Activated T-cell treated with anti-CD3 and anti-CD28 coated beads, Interleukin-2, amount 50 U/mL, for 72 hours (primary cell): ENCODE measurements at regions not wholly inside any gene's neighbourhood (a gene's known extent, or its start where the extent isn't known, plus 50 kb on each side); places are given as distances from the start of the nearest gene placed in this dataset.
"Not testable (repeated sequence)": the region's sequence is repeated elsewhere in the genome, so short reads cannot be mapped to it uniquely, and the experiment has no call there.

ENCODE experiments used
- ATAC-seq, 2 donors: fragments of 150-1000 bp; cut with Tn5 transposase; replicated peaks in 1 of 2; 2 replicates each; pipeline ENCODE4 v1.10.0; 2021; ENCODE audit warnings: moderate library complexity in 2 of 2, mild to moderate bottlenecking in 1 of 2
- DNase-seq, 2 donors: peaks; one replicate each; pipeline ENCODE4 v3.0.0; 2021 to 2022; ENCODE audit warnings: mixed read lengths in 1 of 2
- H3K27ac Mint-ChIP-seq: one replicate; pipeline ENCODE4 v1.8.0; 2022; ENCODE audit warnings: mild to moderate bottlenecking, moderate library complexity, mixed read lengths
- H3K27me3 Mint-ChIP-seq: one replicate; pipeline ENCODE4 v1.8.0; 2022; ENCODE audit warnings: low read depth, mixed read lengths
- H3K36me3 Mint-ChIP-seq, 2 donors: one replicate each; pipeline ENCODE4 v1.8.0; 2022; ENCODE audit warnings: mixed read lengths in 2 of 2, mild to moderate bottlenecking in 1 of 2; ENCODE audit not compliant: insufficient read depth in 2 of 2
- H3K4me1 Mint-ChIP-seq: one replicate; pipeline ENCODE4 v1.8.0; 2022; ENCODE audit warnings: low read depth, mixed read lengths
- H3K4me3 Mint-ChIP-seq, 2 donors: one replicate each; pipeline ENCODE4 v1.8.0; 2022; ENCODE audit warnings: mild to moderate bottlenecking in 2 of 2, mixed read lengths in 2 of 2, moderate library complexity in 2 of 2
- H3K9me3 Mint-ChIP-seq, 2 donors: one replicate each; pipeline ENCODE4 v1.8.0; 2022; ENCODE audit warnings: mixed read lengths in 2 of 2

DNA sequence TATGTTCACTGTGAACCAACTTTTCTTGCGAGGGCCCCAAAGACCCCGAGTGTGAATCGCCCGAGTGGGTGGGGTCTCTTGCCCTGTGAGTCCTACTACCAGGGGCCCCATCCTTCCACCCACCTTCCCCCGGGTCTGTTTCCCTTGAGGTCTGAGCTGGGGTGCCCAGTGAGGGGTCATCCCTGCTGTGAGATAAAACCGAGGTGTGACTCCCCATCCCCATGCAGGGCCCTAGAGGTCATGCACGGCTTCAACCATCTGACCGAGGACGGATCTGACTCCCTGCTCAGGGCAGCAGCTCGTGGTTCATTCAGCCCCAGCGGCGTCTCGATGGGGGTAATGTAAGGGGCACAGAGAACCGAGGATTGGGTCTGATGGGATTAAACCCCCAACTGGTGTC, 103.1 kb upstream of the SULF2 start:
- H3K27ac Mint-ChIP-seq, result no peak overlapping the region
- H3K27me3 Mint-ChIP-seq, result no peaks in the 10 kb centered on the region
- H3K9me3 Mint-ChIP-seq, result no peaks in the 10 kb centered on the region
- no peak overlapping the region for H3K4me3 Mint-ChIP-seq
- H3K36me3 Mint-ChIP-seq, result no peaks in the 10 kb centered on the region
- no peak for ATAC-seq
- no peak for DNase-seq
- H3K4me1 Mint-ChIP-seq, result no peaks in the 10 kb centered on the region

DNA sequence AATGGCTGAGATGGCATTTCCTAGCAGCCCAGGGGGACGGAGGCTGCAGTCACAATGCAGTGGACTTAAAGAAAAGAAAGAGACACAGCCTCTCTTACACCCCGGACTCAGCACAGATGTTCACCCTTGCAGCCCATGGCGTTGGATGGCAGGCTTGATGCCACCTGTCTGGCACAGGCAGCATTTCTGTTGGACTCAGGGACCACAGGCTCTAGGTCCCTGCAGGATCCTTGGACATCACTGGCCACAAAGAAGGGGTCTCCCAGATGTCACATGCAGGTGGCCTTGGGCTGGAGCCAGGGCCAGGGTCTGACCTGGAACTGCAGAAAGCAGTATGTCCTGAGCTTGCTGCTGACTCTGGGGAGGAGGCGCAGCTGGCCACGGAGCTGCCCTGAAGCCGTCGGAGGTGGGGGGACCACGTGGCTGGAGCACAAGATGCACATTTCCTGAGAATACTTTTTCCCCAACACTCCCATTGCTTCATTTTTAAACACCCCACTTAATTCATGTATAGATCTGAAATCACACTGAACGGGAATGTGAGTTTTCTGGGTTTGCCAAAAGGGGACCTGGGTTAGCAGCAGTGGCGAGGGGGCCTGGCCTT, 102.3 kb upstream of the SULF2 start:
- Mint-ChIP-seq H3K27me3 (no peaks in the 10 kb centered on the region), H3K4me3 (no peak overlapping the region), H3K9me3 (no peaks in the 10 kb centered on the region), H3K36me3 (no peaks in the 10 kb centered on the region), H3K27ac (no peak overlapping the region), H3K4me1 (no peaks in the 10 kb centered on the region)
- ATAC-seq, result no peak
- DNase-seq, result no peak

DNA sequence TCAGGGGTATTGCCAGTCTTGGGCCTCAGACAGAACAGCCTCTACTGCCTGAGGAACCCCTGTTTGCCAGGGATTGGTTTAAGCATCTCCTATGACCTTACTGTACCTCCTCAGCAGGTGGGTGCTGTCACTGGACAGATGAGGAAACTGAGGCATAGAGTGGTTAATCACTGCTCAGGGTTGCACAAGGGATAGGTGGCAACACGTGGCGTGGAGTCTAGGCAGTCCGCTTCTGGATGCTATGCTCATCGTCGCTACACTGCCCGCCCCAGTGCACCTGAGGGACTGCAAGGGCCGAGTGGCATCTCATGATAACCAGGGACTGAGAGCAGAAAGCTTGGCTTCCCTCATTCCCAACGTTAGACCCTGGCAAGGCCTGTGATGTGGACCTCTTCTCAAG, 101.8 kb upstream of the SULF2 start:
- no peaks in the 10 kb centered on the region for H3K9me3 Mint-ChIP-seq
- no peaks in the 10 kb centered on the region for H3K27me3 Mint-ChIP-seq
- H3K36me3 Mint-ChIP-seq, result no peaks in the 10 kb centered on the region
- no peaks in the 10 kb centered on the region for H3K4me1 Mint-ChIP-seq
- ATAC-seq (no peak), DNase-seq (no peak)
- no peak overlapping the region for H3K27ac Mint-ChIP-seq
- no peak overlapping the region for H3K4me3 Mint-ChIP-seq

DNA sequence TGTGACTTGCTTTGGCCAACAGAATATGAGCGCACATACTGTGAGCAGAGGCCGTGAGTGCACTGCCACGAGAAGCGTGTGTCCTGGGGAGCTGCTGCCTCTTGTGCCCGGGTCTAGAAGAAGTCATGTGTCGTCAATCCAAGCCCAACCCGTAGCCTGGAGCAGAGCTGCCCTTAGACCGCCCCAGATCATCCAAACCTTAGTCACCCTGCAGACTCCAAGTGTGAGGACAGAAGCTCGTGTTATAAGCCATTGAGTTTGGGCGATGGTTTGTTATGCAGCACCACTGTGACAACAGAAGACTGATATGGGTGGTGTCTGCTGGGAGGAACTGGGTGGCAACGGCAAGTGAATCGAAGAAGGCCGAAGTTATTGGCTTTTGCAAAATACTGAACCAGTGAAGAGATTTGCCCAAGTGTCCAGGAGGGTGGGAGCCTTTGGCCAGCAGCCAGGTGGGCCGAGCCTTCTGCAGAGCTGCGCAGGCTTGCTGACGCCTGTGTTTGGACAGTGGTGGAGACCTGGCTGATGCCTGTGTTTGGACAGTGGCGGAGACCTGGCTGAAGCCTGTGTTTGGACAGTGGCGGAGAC, 101.3 kb upstream of the SULF2 start:
- no peak overlapping the region for H3K27ac Mint-ChIP-seq
- no peaks in the 10 kb centered on the region for H3K36me3 Mint-ChIP-seq
- H3K27me3 Mint-ChIP-seq, result no peaks in the 10 kb centered on the region
- DNase-seq (no peak), ATAC-seq (no peak)
- H3K9me3 Mint-ChIP-seq, result no peaks in the 10 kb centered on the region
- no peaks in the 10 kb centered on the region for H3K4me1 Mint-ChIP-seq
- no peak overlapping the region for H3K4me3 Mint-ChIP-seq

DNA sequence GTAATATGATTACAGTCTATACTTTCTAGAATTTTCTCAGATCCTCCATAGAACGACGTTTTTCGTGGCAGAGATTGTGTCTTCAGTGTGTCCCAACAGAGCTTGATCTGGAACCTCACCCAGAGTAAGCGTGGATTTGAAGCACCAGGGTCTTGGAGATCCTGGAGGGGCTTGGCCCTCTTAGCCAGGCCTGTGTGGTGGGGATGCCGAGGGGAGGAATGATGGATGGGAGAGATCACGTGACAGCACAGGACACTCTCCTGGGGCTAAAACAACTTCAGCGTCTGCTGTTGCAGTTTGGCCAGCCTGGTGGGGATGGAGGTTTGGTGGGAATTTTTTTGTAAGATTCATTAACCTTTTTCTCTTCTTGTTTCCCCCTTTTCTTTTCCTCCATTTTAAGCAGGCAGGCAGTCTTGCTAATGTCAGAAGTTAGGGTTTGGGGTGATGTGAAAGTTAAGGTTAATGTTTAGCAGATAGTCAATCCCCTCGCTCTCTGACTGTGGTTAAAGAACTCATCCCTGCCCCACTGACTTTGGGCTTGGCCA, 100.7 kb upstream of the SULF2 start:
- H3K27ac Mint-ChIP-seq, result no peak overlapping the region
- no peaks in the 10 kb centered on the region for H3K36me3 Mint-ChIP-seq
- H3K4me3 Mint-ChIP-seq, result no peak overlapping the region
- DNase-seq (no peak), ATAC-seq (no peak)
- H3K4me1 Mint-ChIP-seq, result no peaks in the 10 kb centered on the region
- no peaks in the 10 kb centered on the region for H3K27me3 Mint-ChIP-seq
- H3K9me3 Mint-ChIP-seq, result no peaks in the 10 kb centered on the region

DNA sequence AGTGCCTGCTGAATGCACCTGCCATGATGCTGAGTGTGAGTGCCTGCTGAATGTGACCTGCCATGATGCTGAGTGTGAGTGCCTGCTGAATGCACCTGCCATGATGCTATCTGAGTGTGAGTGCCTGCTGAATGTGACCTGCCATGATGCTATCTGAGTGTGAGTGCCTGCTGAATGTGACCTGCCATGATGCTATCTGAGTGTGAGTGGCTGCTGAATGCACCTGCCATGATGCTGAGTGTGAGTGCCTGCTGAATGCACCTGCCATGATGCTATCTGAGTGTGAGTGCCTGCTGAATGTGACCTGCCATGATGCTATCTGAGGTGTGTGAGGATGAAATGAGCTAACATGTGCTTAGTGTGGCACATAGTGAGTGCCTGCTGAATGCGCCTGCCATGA, 98.7 kb upstream of the SULF2 start:
- not testable (repeated sequence) for H3K9me3 Mint-ChIP-seq, H3K4me1 Mint-ChIP-seq, ATAC-seq, H3K27me3 Mint-ChIP-seq, H3K27ac Mint-ChIP-seq, H3K36me3 Mint-ChIP-seq, H3K4me3 Mint-ChIP-seq, DNase-seq

DNA sequence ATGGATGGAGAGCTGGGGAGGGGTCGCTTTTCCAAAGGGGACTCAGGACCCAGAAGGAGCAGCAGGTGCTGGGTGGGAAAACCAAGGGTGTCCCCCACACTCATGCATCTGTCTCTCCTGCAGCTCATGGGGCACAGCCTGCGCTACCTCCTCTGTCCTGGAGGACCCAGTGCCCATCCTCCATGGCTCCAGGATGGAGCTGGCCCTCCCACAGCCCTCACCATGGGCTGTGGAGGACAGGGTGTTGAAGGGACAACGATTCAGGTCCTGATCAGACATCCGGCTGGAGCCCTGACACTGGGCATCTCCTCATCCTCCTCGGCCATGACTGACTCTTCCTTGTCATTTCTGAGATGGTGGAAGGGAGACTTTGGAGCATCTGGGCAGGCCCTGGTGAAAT, 97.9 kb upstream of the SULF2 start:
- H3K36me3 Mint-ChIP-seq, result no peaks in the 10 kb centered on the region
- ATAC-seq (no peak), DNase-seq (no peak)
- no peaks in the 10 kb centered on the region for H3K9me3 Mint-ChIP-seq
- no peak overlapping the region for H3K27ac Mint-ChIP-seq
- no peak overlapping the region for H3K4me3 Mint-ChIP-seq
- H3K4me1 Mint-ChIP-seq, result no peaks in the 10 kb centered on the region
- H3K27me3 Mint-ChIP-seq, result no peaks in the 10 kb centered on the region

DNA sequence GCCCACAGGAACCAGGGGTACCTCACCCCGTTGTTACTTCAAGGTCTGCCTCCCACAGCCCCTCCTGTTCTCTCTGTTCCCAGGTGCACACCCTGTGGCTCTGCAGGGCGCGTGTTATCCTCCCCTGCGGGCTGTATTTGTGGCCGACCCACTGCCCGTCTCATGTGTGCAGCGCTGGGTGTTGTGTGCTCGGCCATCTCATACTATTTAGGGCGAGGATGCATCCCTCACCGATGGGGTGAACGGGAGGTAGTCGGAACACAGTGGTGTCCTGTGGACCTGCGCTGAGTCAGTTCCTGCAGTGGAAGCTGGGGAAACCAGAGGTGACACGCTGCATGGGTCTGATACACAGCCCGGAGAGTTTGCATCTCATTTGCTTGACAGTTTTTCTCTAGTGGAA, 94.5 kb upstream of the SULF2 start:
- Mint-ChIP-seq H3K4me3 (no peak overlapping the region), H3K27ac (no peak overlapping the region), H3K36me3 (no peaks in the 10 kb centered on the region), H3K9me3 (no peaks in the 10 kb centered on the region), H3K27me3 (no peaks in the 10 kb centered on the region), H3K4me1 (no peaks in the 10 kb centered on the region)
- no peak for DNase-seq
- ATAC-seq, result no peak

DNA sequence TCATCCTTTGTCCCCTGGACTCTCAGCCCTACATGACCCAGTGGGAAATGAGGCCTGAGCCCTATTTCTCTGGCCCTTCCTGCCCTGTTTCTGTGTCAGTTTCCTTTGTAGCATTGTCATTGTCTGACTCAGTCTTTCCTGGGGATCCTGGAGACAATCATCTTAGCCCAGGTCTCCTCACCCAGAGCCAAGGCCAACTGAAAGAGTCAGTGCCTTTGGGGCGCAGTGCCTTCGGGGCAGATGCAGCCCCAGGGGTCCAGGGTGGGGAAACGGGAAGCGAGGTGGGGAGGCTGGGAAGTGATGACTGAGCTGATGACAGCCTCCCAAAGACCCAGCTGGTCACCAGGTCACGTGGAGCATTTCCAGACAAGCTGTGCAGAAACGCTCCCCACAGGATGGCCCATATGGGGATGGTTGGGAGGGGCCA, 93.3 kb upstream of the SULF2 start:
- no peak for DNase-seq
- H3K27me3 Mint-ChIP-seq, result no peaks in the 10 kb centered on the region
- no peak overlapping the region for H3K4me3 Mint-ChIP-seq
- no peak overlapping the region for H3K27ac Mint-ChIP-seq
- H3K4me1 Mint-ChIP-seq, result no peaks in the 10 kb centered on the region
- H3K9me3 Mint-ChIP-seq, result no peaks in the 10 kb centered on the region
- no peaks in the 10 kb centered on the region for H3K36me3 Mint-ChIP-seq
- no peak for ATAC-seq

DNA sequence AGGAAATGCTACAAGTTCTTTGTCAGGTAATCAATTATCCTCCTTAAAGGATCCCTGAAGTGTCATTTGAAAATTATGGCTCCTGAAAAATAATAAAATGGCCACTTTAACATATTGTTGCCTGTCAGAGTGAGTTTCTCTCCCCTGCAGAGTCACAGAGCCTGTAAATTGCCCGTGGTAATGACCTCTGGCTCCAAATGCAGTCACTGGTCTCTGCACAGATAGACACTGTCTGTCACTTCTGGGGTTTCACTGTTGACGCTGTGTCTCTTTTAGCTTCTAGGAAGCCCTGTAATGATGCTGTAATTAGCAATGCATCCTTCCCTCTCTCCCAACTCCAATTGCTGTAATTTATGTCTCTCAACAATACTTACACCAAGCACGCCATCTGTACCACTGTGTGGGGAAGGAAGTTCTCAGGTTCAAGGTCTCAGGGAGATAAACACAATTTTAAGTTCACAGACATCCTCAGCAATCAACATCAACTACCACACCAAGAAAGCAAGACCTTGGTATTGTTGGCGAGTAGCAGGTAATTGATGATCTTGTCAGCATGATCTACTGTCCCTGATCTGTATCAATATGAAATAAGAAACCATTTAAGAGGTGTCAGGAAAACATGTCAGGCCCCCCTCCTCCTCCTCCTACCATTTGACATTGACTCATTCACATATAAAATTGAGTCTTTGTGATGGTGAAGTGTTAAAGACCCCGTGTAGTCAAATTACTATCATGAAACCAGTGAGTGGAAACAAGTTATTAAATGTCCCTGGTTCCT, 91.2 kb upstream of the SULF2 start:
- ATAC-seq (no peak), DNase-seq (no peak)
- no peak overlapping the region for H3K4me3 Mint-ChIP-seq
- H3K27me3 Mint-ChIP-seq, result peaks cover 12% of the 10 kb centered on the region
- no peaks in the 10 kb centered on the region for H3K36me3 Mint-ChIP-seq
- H3K27ac Mint-ChIP-seq, result no peak overlapping the region
- no peaks in the 10 kb centered on the region for H3K4me1 Mint-ChIP-seq
- H3K9me3 Mint-ChIP-seq, result no peaks in the 10 kb centered on the region

DNA sequence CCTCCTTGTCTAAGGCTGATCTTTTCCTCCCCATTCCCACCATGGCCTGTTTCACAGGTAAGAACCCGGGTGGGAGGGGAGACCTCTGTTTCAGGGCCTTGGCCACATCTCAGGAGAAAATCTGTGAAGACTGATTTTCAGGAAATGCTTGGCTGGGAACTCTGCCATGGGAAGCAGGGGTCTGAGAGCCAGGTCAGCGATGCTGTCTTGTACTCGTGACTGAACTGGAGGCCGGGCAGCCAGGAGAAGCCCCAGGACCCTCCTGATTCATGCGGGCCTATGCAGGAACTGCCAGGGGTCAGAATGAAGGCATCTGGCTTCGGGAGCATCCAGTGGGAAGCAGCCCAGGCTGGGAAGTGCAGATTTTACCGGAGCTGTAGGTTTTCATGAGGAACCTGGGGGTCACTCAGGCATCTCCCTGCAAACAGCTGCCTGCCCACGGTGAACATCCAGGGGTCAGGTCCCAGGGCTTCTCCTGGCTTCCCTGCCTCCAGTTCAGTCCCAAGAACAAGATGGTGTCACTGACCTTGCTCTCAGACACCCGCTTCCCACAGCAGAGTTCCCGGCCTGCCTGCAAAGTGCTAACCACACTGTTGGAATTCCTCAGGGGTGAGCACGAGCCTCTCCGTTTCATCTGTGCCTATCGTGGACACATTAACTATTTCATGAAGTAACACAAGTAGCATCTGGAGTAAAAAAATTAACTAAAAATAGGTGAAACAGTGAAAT, 90.2 kb upstream of the SULF2 start:
- H3K9me3 Mint-ChIP-seq, result no peaks in the 10 kb centered on the region
- H3K4me1 Mint-ChIP-seq, result no peaks in the 10 kb centered on the region
- H3K27ac Mint-ChIP-seq, result no peak overlapping the region
- ATAC-seq (no peak), DNase-seq (no peak)
- H3K36me3 Mint-ChIP-seq, result no peaks in the 10 kb centered on the region
- no peak overlapping the region for H3K4me3 Mint-ChIP-seq
- H3K27me3 Mint-ChIP-seq, result peaks cover 12% of the 10 kb centered on the region

DNA sequence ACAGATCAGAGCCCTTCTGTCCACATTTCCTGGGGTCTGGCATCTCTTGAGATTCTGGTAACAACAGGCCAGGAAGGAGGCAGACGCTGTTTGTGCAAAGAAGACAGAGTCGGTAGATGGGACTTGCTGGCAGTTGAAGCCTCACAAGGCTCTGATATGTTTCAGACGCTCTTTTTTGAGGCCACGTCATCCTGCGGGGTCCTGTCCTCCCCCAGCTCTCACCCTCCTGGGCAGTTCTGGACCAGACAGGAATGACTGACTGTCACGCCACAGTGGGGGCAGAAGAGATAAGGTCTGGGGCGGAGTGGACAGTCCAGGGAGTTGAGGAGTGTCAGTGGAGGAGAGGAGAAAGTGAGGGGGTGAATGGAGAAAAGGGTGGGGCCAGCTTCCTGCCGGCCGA, 87.1 kb upstream of the SULF2 start:
- Mint-ChIP-seq H3K27ac (no peak overlapping the region), H3K4me3 (no peak overlapping the region), H3K9me3 (no peaks in the 10 kb centered on the region), H3K36me3 (no peaks in the 10 kb centered on the region), H3K27me3 (peaks cover 12% of the 10 kb centered on the region), H3K4me1 (no peaks in the 10 kb centered on the region)
- no peak for DNase-seq
- no peak for ATAC-seq

DNA sequence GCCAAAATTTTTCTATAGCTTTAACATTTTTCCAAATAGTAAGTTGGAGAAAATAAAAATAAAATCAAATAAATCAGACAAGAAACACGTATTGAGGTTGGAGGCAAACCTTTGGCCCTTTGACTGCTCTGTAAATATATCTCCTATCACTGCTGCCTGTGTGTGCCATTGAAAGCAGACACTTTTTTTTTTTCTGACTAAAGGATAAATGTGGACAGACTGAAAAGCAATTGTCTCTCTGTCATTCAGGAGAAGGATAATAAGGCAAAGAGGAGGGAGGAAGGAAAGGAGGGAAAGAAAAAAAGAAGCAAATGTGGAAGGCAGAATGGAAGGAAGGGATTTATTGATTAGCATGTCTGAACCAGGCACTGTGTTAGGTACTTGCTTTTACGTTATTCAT, 85.2 kb upstream of the SULF2 start:
- H3K36me3 Mint-ChIP-seq, result no peaks in the 10 kb centered on the region
- H3K9me3 Mint-ChIP-seq, result no peaks in the 10 kb centered on the region
- no peak overlapping the region for H3K4me3 Mint-ChIP-seq
- DNase-seq, result no peak
- no peak overlapping the region for H3K27ac Mint-ChIP-seq
- no peak for ATAC-seq
- H3K4me1 Mint-ChIP-seq, result no peaks in the 10 kb centered on the region
- peaks cover 12% of the 10 kb centered on the region for H3K27me3 Mint-ChIP-seq
